ENCODE measurements at regions not wholly inside any gene's neighbourhood (a gene's known extent, or its start where the extent isn't known, plus 50 kb on each side); places are given as distances from the start of the nearest gene placed in this dataset.

GRCh38 chr15:96097661-96098060 lies 232.8 kb upstream of the NR2F2 start:
- DNase-seq (ENCODE audit: low spot score): no peak

- DNase-seq (ENCODE audit: low spot score): no peak
Observed at GRCh38 chr15:96102631-96103030, 227.9 kb upstream of the NR2F2 start.

- DNase-seq (ENCODE audit: low spot score): no peak
Observed at GRCh38 chr15:96106181-96106580, 224.3 kb upstream of the NR2F2 start.

- no peak for DNase-seq (ENCODE audit: low spot score)
Observed at GRCh38 chr15:96106628-96107027, 223.9 kb upstream of the NR2F2 start.

GRCh38 chr15:96107916-96108315 lies 222.6 kb upstream of the NR2F2 start:
- peak; percentile 17 for DNase-seq (ENCODE audit: low spot score)

- no peak for DNase-seq (ENCODE audit: low spot score)
Observed at GRCh38 chr15:96108405-96108804, 222.1 kb upstream of the NR2F2 start.

- no peak for DNase-seq (ENCODE audit: low spot score)
Observed at GRCh38 chr15:96109820-96110219, 220.7 kb upstream of the NR2F2 start.

- DNase-seq (ENCODE audit: low spot score): no peak
Observed at GRCh38 chr15:96112018-96112417, 218.5 kb upstream of the NR2F2 start.

- DNase-seq (ENCODE audit: low spot score): peak; percentile 64
Observed at GRCh38 chr15:96115642-96116041, 214.9 kb upstream of the NR2F2 start.

GRCh38 chr15:96117270-96117669 lies 213.2 kb upstream of the NR2F2 start:
- no peak for DNase-seq (ENCODE audit: low spot score)

- no peak for DNase-seq (ENCODE audit: low spot score)
Observed at GRCh38 chr15:96119734-96120133, 210.8 kb upstream of the NR2F2 start.

GRCh38 chr15:96121086-96121920 lies 209.2 kb upstream of the NR2F2 start:
- DNase-seq (ENCODE audit: low spot score): peak; percentile 40

GRCh38 chr15:96122077-96123027 lies 208.1 kb upstream of the NR2F2 start:
- no peak for DNase-seq (ENCODE audit: low spot score)

- DNase-seq (ENCODE audit: low spot score): no peak
Observed at GRCh38 chr15:96123028-96123400, 207.5 kb upstream of the NR2F2 start.

- DNase-seq (ENCODE audit: low spot score): no peak
Observed at GRCh38 chr15:96123630-96124187, 206.8 kb upstream of the NR2F2 start.

- no peak for DNase-seq (ENCODE audit: low spot score)
Observed at GRCh38 chr15:96124436-96124835, 206.1 kb upstream of the NR2F2 start.

- DNase-seq (ENCODE audit: low spot score): no peak
Observed at GRCh38 chr15:96125721-96126415, 204.6 kb upstream of the NR2F2 start.

GRCh38 chr15:96126859-96127258 lies 203.6 kb upstream of the NR2F2 start:
- DNase-seq (ENCODE audit: low spot score): no peak

GRCh38 chr15:96130734-96131133 lies 199.8 kb upstream of the NR2F2 start:
- DNase-seq (ENCODE audit: low spot score): no peak

GRCh38 chr15:96132126-96132525 lies 198.4 kb upstream of the NR2F2 start:
- DNase-seq (ENCODE audit: low spot score): no peak

GRCh38 chr15:96135166-96136093 lies 195.1 kb upstream of the NR2F2 start:
- DNase-seq (ENCODE audit: low spot score): no peak
